Liver (tissue), 8 donors: ENCODE measurements at regions not wholly inside any gene's neighbourhood (a gene's known extent, or its start where the extent isn't known, plus 50 kb on each side); places are given as distances from the start of the nearest gene placed in this dataset.

Source experiments
- DNase-seq: peaks from one replicate; pipeline ENCODE4 v3.0.0-alpha.2; 2017; ENCODE audit warnings: low spot score
- H3K27ac ChIP-seq, 2 donors: one replicate each; pipeline ENCODE4 v1.7.0; 2013; ENCODE audit warnings: inconsistent platforms in 2 of 2, low read length in 2 of 2, control low read depth in 1 of 2, low read depth in 1 of 2, mild to moderate bottlenecking in 1 of 2
- H3K27me3 ChIP-seq, 4 donors: one replicate each; pipeline versions ENCODE4 v1.6.1 to v1.7.0; 2013; ENCODE audit warnings: low read length in 3 of 4, inconsistent platforms in 1 of 4, mild to moderate bottlenecking in 1 of 4, moderate library complexity in 1 of 4; ENCODE audit not compliant: control insufficient read depth in 4 of 4, insufficient read depth in 4 of 4
- H3K36me3 ChIP-seq, 4 donors: one replicate each; pipeline versions ENCODE4 v1.6.1 to v1.7.0; 2013; ENCODE audit warnings: low read length in 3 of 4, mild to moderate bottlenecking in 3 of 4, low read depth in 1 of 4, moderate library complexity in 1 of 4; ENCODE audit not compliant: control insufficient read depth in 4 of 4, insufficient read depth in 3 of 4
- H3K4me1 ChIP-seq, 4 donors: one replicate each; pipeline versions ENCODE4 v1.6.1 to v1.7.0; 2013; ENCODE audit warnings: low read length in 3 of 4, mild to moderate bottlenecking in 3 of 4, moderate library complexity in 1 of 4; ENCODE audit not compliant: control insufficient read depth in 4 of 4, insufficient read depth in 4 of 4
- H3K4me3 ChIP-seq, 3 donors: one replicate each; pipeline versions ENCODE4 v1.6.1 to v1.7.0; 2013; ENCODE audit warnings: low read length in 3 of 3, control low read depth in 1 of 3, low read depth in 1 of 3, mild to moderate bottlenecking in 1 of 3
- H3K9ac ChIP-seq, 2 donors: one replicate each; pipeline ENCODE4 v1.7.0; 2013; ENCODE audit warnings: low read length in 2 of 2, mild to moderate bottlenecking in 2 of 2, moderate library complexity in 2 of 2, control low read depth in 1 of 2, low read depth in 1 of 2
- H3K9me3 ChIP-seq, 4 donors: one replicate each; pipeline versions ENCODE4 v1.6.1 to v1.7.0; 2013; ENCODE audit warnings: low read length in 3 of 4; ENCODE audit not compliant: control insufficient read depth in 4 of 4
- ATF3 ChIP-seq: IDR thresholded peaks from 2 replicates; pipeline ENCODE4 v1.6.1; 2016; ENCODE audit warnings: antibody characterized with exemption
- CTCF ChIP-seq: fragments of 150-350 bp; IDR thresholded peaks from 2 replicates; pipeline ENCODE4 v1.5.1; 2017; ENCODE audit warnings: improper control_type of control experiment, low read depth, low read length; ENCODE audit not compliant: missing input control
- EGR1 ChIP-seq, 2 donors: IDR thresholded peaks; 2 replicates each; pipeline ENCODE4 v1.6.1; 2016 to 2018; ENCODE audit warnings: antibody characterized with exemption in 2 of 2, low read depth in 2 of 2
- FOXA1 ChIP-seq: IDR thresholded peaks from 2 replicates; pipeline ENCODE4 v1.6.1; 2016; ENCODE audit warnings: antibody characterized with exemption
- GABPA ChIP-seq, 2 donors: IDR thresholded peaks in 1 of 2; conservative IDR thresholded peaks in 1 of 2; 2 replicates each; pipeline ENCODE4 v1.6.1; 2016; ENCODE audit warnings: antibody characterized with exemption in 2 of 2, mild to moderate bottlenecking in 1 of 2, moderate library complexity in 1 of 2
- HNF4A ChIP-seq, 2 donors: conservative IDR thresholded peaks; 2 replicates each; pipeline ENCODE4 v1.6.1; 2016; ENCODE audit warnings: antibody characterized with exemption in 2 of 2, mild to moderate bottlenecking in 2 of 2
- HNF4G ChIP-seq: IDR thresholded peaks from 2 replicates; pipeline ENCODE4 v1.6.1; 2016; ENCODE audit warnings: antibody characterized with exemption
- JUND ChIP-seq, 2 donors: IDR thresholded peaks; 2 replicates each; pipeline ENCODE4 v1.6.1; 2016; ENCODE audit warnings: antibody characterized with exemption in 2 of 2
- MAX ChIP-seq: IDR thresholded peaks from 2 replicates; pipeline ENCODE4 v1.6.1; 2016; ENCODE audit warnings: antibody characterized with exemption
- NR2F2 ChIP-seq: IDR thresholded peaks from 2 replicates; pipeline ENCODE4 v1.6.1; 2016; ENCODE audit warnings: antibody characterized with exemption
- RAD21 ChIP-seq, 2 donors: IDR thresholded peaks; 2 replicates each; pipeline ENCODE4 v1.6.1; 2016; ENCODE audit warnings: antibody characterized with exemption in 2 of 2, mild to moderate bottlenecking in 2 of 2
- REST ChIP-seq: IDR thresholded peaks from 2 replicates; pipeline ENCODE4 v1.6.1; 2016; ENCODE audit warnings: antibody characterized with exemption, mild to moderate bottlenecking
- RXRA ChIP-seq, 2 donors: IDR thresholded peaks; 2 replicates each; pipeline ENCODE4 v1.6.1; 2017 to 2018; ENCODE audit warnings: antibody characterized with exemption in 2 of 2, mild to moderate bottlenecking in 1 of 2
- SP1 ChIP-seq: IDR thresholded peaks from 2 replicates; pipeline ENCODE4 v1.6.1; 2018; ENCODE audit warnings: antibody characterized with exemption, mild to moderate bottlenecking
- TAF1 ChIP-seq: conservative IDR thresholded peaks from 2 replicates; pipeline ENCODE4 v1.6.1; 2016; ENCODE audit warnings: antibody characterized with exemption, mild to moderate bottlenecking
- YY1 ChIP-seq: IDR thresholded peaks from 2 replicates; pipeline ENCODE4 v1.6.1; 2016; ENCODE audit warnings: antibody characterized with exemption, mild to moderate bottlenecking
- ZBTB33 ChIP-seq: IDR thresholded peaks from 2 replicates; pipeline ENCODE4 v1.6.1; 2016; ENCODE audit warnings: antibody characterized with exemption
- WGBS: extraction: QIAGEN DNeasy Blood & Tissue Kit; methylation state at CpG from one replicate; pipeline ENCODE4 v1.1.7; 2013; 5-methylcytosine and 5-hydroxymethylcytosine counted together
- donor health status: healthy.
- donor health status: healthy.
- donor health status: healthy.
- donor health status: healthy.
- donor health status: healthy.

- no peak for TF ChIP-seq ATF3
- peak; percentile 40 for TF ChIP-seq CTCF
- peak in 1 of 2 donors; percentile 11 for TF ChIP-seq HNF4A (conservative IDR thresholded peaks at IDR 0.05)
- no peak for TF ChIP-seq SP1
- TF ChIP-seq TAF1: no peak
These were observed 295.3 kb upstream of the PMFBP1 start (continued) for GRCh38 chr16:72467157-72467759.

- no peak overlapping the region for H3K9ac ChIP-seq
- no peaks in the 10 kb centered on the region for H3K27me3 ChIP-seq
- DNase-seq: no peak
- no peaks in the 10 kb centered on the region for H3K4me1 ChIP-seq
- H3K9me3 ChIP-seq: no peaks in the 10 kb centered on the region
- H3K27ac ChIP-seq: no peak overlapping the region
- TF ChIP-seq TAF1 (no peak), YY1 (no peak), ATF3 (no peak), JUND (IDR thresholded peaks at IDR 0.05) (no peak), HNF4A (conservative IDR thresholded peaks at IDR 0.05) (no peak), ZBTB33 (no peak), CTCF (no peak), HNF4G (no peak), RXRA (IDR thresholded peaks at IDR 0.05) (no peak), FOXA1 (no peak), RAD21 (IDR thresholded peaks at IDR 0.05) (no peak), GABPA (IDR thresholded peaks at IDR 0.05 in 1 of 2, conservative IDR thresholded peaks at IDR 0.05 in 1 of 2) (no peak), REST (no peak), NR2F2 (no peak), EGR1 (IDR thresholded peaks at IDR 0.05; ENCODE audit: low read depth in 2 of 2) (no peak), SP1 (no peak), MAX (no peak)
- no peaks in the 10 kb centered on the region for H3K36me3 ChIP-seq
- 85% methylated on average over 5 of the region's 5 CpGs for WGBS
- no peak overlapping the region for H3K4me3 ChIP-seq
These were observed 292.8 kb upstream of the PMFBP1 start for GRCh38 chr16:72464597-72465368.
